Uterus (tissue), 3 donors: ENCODE measurements at regions not wholly inside any gene's neighbourhood (a gene's known extent, or its start where the extent isn't known, plus 50 kb on each side); places are given as distances from the start of the nearest gene placed in this dataset.

Experiments
- DNase-seq, 2 donors: peaks; one replicate each; pipeline ENCODE4 v3.0.0-alpha.2; 2019 to 2020
- H3K27ac ChIP-seq, 2 donors: fragments of 200-600 bp; sonication (generic); 1 replicate in 1 of 2; 2 replicates in 1 of 2; pipeline ENCODE4 v1.5.1; 2016 to 2018
- H3K27me3 ChIP-seq, 2 donors: fragments of 200-600 bp; sonication (generic); one replicate each; pipeline ENCODE4 v1.5.1; 2018 to 2019; ENCODE audit warnings: control low read depth in 1 of 2
- H3K36me3 ChIP-seq, 2 donors: fragments of 200-600 bp; sonication (generic); one replicate each; pipeline ENCODE4 v1.5.1; 2019; ENCODE audit warnings: control low read depth in 1 of 2
- H3K4me1 ChIP-seq, 2 donors: fragments of 200-600 bp; sonication (generic); one replicate each; pipeline ENCODE4 v1.5.1; 2018 to 2019; ENCODE audit warnings: control low read depth in 1 of 2
- H3K4me3 ChIP-seq, 2 donors: fragments of 200-600 bp; sonication (generic); 1 replicate in 1 of 2; 2 replicates in 1 of 2; pipeline ENCODE4 v1.5.1; 2018 to 2019; ENCODE audit warnings: mild to moderate bottlenecking in 1 of 2
- H3K9me3 ChIP-seq, 2 donors: fragments of 200-600 bp; sonication (generic); one replicate each; pipeline ENCODE4 v1.5.1; 2019; ENCODE audit warnings: control low read depth in 1 of 2
- POLR2A ChIP-seq, 2 donors: fragments of 450-650 bp; IDR thresholded peaks; one replicate each; pipeline ENCODE4 v1.6.1; 2016; ENCODE audit warnings: antibody characterized with exemption in 2 of 2, mild to moderate bottlenecking in 1 of 2, moderate library complexity in 1 of 2
- intact Hi-C: fragments of 100-400 bp; cut with DNase I; formaldehyde crosslinking; loops from one replicate; pipeline ENCODE4 v1.15.1; 2023; ENCODE audit warnings: low total_unique reads
- TF ChIP-seq, protein P1 (sequence below), 4 experiments: fragments of 200-600 bp in 2 of 4; fragments of 450-650 bp in 2 of 4; sonication (generic) in 2 of 4; IDR thresholded peaks; one replicate each; pipeline ENCODE4 v1.5.1; 2016 to 2019; ENCODE audit warnings: antibody characterized with exemption in 4 of 4, mild to moderate bottlenecking in 2 of 4, moderate library complexity in 1 of 4
- donor health status: DM: yes; HTN: yes; CAD: no.

GRCh38 chr5:78698191-78698791, 49.7 kb upstream of the LHFPL2 start:
- Histone ChIP-seq H3K4me3 (no peak overlapping the region), H3K9me3 (no peaks in the 10 kb centered on the region), H3K27me3 (no peaks in the 10 kb centered on the region), H3K36me3 (no peaks in the 10 kb centered on the region), H3K4me1 (no peaks in the 10 kb centered on the region), H3K27ac (no peak overlapping the region)
- peak in 1 of 2 donors; percentile 24 for DNase-seq
- intact Hi-C loops, result no loop called here
- TF ChIP-seq POLR2A (IDR thresholded peaks at IDR 0.05), result no peak
- TF ChIP-seq, protein P1, sequence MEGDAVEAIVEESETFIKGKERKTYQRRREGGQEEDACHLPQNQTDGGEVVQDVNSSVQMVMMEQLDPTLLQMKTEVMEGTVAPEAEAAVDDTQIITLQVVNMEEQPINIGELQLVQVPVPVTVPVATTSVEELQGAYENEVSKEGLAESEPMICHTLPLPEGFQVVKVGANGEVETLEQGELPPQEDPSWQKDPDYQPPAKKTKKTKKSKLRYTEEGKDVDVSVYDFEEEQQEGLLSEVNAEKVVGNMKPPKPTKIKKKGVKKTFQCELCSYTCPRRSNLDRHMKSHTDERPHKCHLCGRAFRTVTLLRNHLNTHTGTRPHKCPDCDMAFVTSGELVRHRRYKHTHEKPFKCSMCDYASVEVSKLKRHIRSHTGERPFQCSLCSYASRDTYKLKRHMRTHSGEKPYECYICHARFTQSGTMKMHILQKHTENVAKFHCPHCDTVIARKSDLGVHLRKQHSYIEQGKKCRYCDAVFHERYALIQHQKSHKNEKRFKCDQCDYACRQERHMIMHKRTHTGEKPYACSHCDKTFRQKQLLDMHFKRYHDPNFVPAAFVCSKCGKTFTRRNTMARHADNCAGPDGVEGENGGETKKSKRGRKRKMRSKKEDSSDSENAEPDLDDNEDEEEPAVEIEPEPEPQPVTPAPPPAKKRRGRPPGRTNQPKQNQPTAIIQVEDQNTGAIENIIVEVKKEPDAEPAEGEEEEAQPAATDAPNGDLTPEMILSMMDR (IDR thresholded peaks at IDR 0.05), result no peak
